ENCODE measurements at regions not wholly inside any gene's neighbourhood (a gene's known extent, or its start where the extent isn't known, plus 50 kb on each side); places are given as distances from the start of the nearest gene placed in this dataset.

GRCh38 chr6:16929809-16930208 is 168.5 kb upstream of the ATXN1 start:
- H3K27me3 Mint-ChIP-seq (ENCODE audit: low read depth) = no peaks in the 10 kb centered on the region; the same call in 1 of the 2 replicates
- Histone ChIP-seq H3K27ac (ENCODE audit: insufficient read length, low read depth, low read length) (no peak overlapping the region), H3K9ac (ENCODE audit: extremely low read depth, insufficient read length, low read length) (no peak overlapping the region), H3K4ac (ENCODE audit: low read depth, low read length) (no peak overlapping the region), H4K91ac (ENCODE audit: insufficient read length, low read depth, low read length) (no peak overlapping the region), H3K79me1 (ENCODE audit: insufficient read depth, low read depth, low read length, poor library complexity, severe bottlenecking) (no peaks in the 10 kb centered on the region), H3K56ac (ENCODE audit: insufficient read length, low read depth, low read length) (no peak overlapping the region), H3K4me1 (ENCODE audit: insufficient read depth, low read length) (no peaks in the 10 kb centered on the region), H2BK20ac (ENCODE audit: low read depth, low read length, poor library complexity, severe bottlenecking) (no peak overlapping the region), H4K20me1 (ENCODE audit: control insufficient read depth, insufficient read depth, insufficient read length) (no peaks in the 10 kb centered on the region), H2AK5ac (ENCODE audit: insufficient read length, low read length) (no peak overlapping the region), H2BK120ac (ENCODE audit: low read depth, low read length, poor library complexity, severe bottlenecking) (no peak overlapping the region), H2BK12ac (ENCODE audit: insufficient read length, low read depth, low read length) (no peak overlapping the region), H4K8ac (replicated peaks; ENCODE audit: insufficient read length, low read depth, low read length) (no peak overlapping the region), H3T11ph (ENCODE audit: low read length) (no peak overlapping the region), H3K9me3 (ENCODE audit: control insufficient read depth, low read depth, low read length) (no peaks in the 10 kb centered on the region), H2AFZ (ENCODE audit: low read length) (no peak overlapping the region), H3K23ac (ENCODE audit: insufficient read length, low read depth, low read length) (no peak overlapping the region), H2BK15ac (ENCODE audit: low read depth, low read length) (no peak overlapping the region), H3K4me2 (ENCODE audit: insufficient read depth, insufficient read length, low read length) (no peak overlapping the region), H3K79me2 (ENCODE audit: insufficient read depth, low read length) (no peaks in the 10 kb centered on the region), H2BK5ac (ENCODE audit: insufficient read length, low read length) (no peak overlapping the region), H3K18ac (ENCODE audit: insufficient read length, low read depth, low read length) (no peak overlapping the region), H4K5ac (ENCODE audit: insufficient read length, low read depth, low read length) (no peak overlapping the region), H3K23me2 (ENCODE audit: insufficient read length, low read depth, low read length, poor library complexity, severe bottlenecking) (no peaks in the 10 kb centered on the region), H3K14ac (ENCODE audit: insufficient read depth, low read length) (no peak overlapping the region), H3K27me3 (ENCODE audit: insufficient read depth, low read length) (no peaks in the 10 kb centered on the region)
- no peak for TF ChIP-seq CTCF (conservative IDR thresholded peaks at IDR 0.05)
- H3K4me1 Mint-ChIP-seq = peaks cover 5 to 7% of the 10 kb centered on the region in 2 experiments
- no peak overlapping the region for H3K4me3 Mint-ChIP-seq
- H3K36me3 Mint-ChIP-seq (ENCODE audit: insufficient read depth in 1 of 3, low read depth in 3 of 3) = no peaks in the 10 kb centered on the region
- H3K9me3 Mint-ChIP-seq = no peaks in the 10 kb centered on the region; a peak in 1 of 5 replicates
- DNase-seq = no peak
- H3K27ac Mint-ChIP-seq = no peak overlapping the region
